GM10248 (cell line): ENCODE measurements at regions not wholly inside any gene's neighbourhood (a gene's known extent, or its start where the extent isn't known, plus 50 kb on each side); places are given as distances from the start of the nearest gene placed in this dataset.
"Not testable (repeated sequence)": the region's sequence is repeated elsewhere in the genome, so short reads cannot be mapped to it uniquely, and the experiment has no call there.

Experiments used
- CTCF ChIA-PET: fragments of 300-600 bp; sonication (Branson Sonifier 250); formaldehyde crosslinking; extraction: SDS; loops from one replicate; lab custom pipeline; 2021; ENCODE audit warnings: antibody characterized with exemption; lab: Yijun Ruan, JAX
- POLR2A ChIA-PET: fragments of 350-650 bp; sonication (Branson Sonifier 250); formaldehyde crosslinking; extraction: SDS; loops from one replicate; lab custom pipeline; 2020; ENCODE audit warnings: antibody characterized with exemption; lab: Yijun Ruan, JAX
- DNase-seq: peaks from one replicate; pipeline ENCODE4 v3.0.0; 2012; ENCODE audit errors: extremely low spot score
- CTCF ChIP-seq: IDR thresholded peaks from 2 replicates; pipeline ENCODE4 v1.5.1; 2012; ENCODE audit warnings: mild to moderate bottlenecking, low read depth; ENCODE audit errors: extremely low read depth, missing control alignments, control extremely low read depth

GRCh38 chr21:33136847-33137502 is 67.0 kb downstream of the OLIG1 start:
- ChIA-PET CTCF (interaction anchor here (1.3 to 1.7 kb wide), 2 partner anchors 9 kb away, joined by 4 to 9 read pairs; no protein-coding TSS in a partner anchor), POLR2A (no interaction called here)
- DNase-seq = no peak
- no peak for TF ChIP-seq CTCF

- no peak for DNase-seq
- CTCF ChIA-PET = interaction anchor here (1.5 kb wide), 1 partner anchor 19 kb away, joined by 3 read pairs; no protein-coding TSS in a partner anchor
- POLR2A ChIA-PET = no interaction called here
- no peak for TF ChIP-seq CTCF
Observed at GRCh38 chr21:33139084-33139483, 69.1 kb downstream of the OLIG1 start.

GRCh38 chr21:33140288-33140687 is 70.3 kb downstream of the OLIG1 start:
- ChIA-PET POLR2A (no interaction called here), CTCF (interaction anchor here (1.4 kb wide), 1 partner anchor 18 kb away, joined by 3 read pairs; no protein-coding TSS in a partner anchor)
- TF ChIP-seq CTCF = no peak
- DNase-seq = no peak

GRCh38 chr21:33146467-33146866 is 76.5 kb downstream of the OLIG1 start:
- ChIA-PET POLR2A (no interaction called here), CTCF (interaction anchor here (2.0 kb wide), 1 partner anchor 50 kb away, joined by 4 read pairs; no protein-coding TSS in a partner anchor)
- DNase-seq = no peak
- TF ChIP-seq CTCF = no peak

GRCh38 chr21:33149181-33149580 is 79.2 kb downstream of the OLIG1 start:
- TF ChIP-seq CTCF = no peak
- ChIA-PET CTCF (no interaction called here), POLR2A (no interaction called here)

GRCh38 chr21:33150968-33151367 is 78.8 kb upstream of the IFNAR2 start:
- DNase-seq, POLR2A ChIA-PET: not testable (repeated sequence)
- CTCF ChIA-PET = interaction anchor here (1.8 kb wide), 1 partner anchor 18 kb away, joined by 4 read pairs; no protein-coding TSS in a partner anchor

More at GRCh38 chr21:33149181-33149580, 79.2 kb downstream of the OLIG1 start:
- no peak for DNase-seq
